Duodenal mucosa (tissue), 2 donors: ENCODE measurements at regions not wholly inside any gene's neighbourhood (a gene's known extent, or its start where the extent isn't known, plus 50 kb on each side); places are given as distances from the start of the nearest gene placed in this dataset.

Experiments
- H3K27ac ChIP-seq: one replicate; pipeline ENCODE4 v1.7.0; 2013; ENCODE audit warnings: low read depth, low read length
- H3K27me3 ChIP-seq, 2 donors: one replicate each; pipeline ENCODE4 v1.7.0; 2013; ENCODE audit warnings: low read length in 2 of 2, control low read depth in 1 of 2; ENCODE audit not compliant: insufficient read depth in 2 of 2, control insufficient read depth in 1 of 2
- H3K36me3 ChIP-seq, 2 donors: one replicate each; pipeline ENCODE4 v1.7.0; 2013; ENCODE audit warnings: low read length in 2 of 2, control low read depth in 1 of 2; ENCODE audit not compliant: insufficient read depth in 2 of 2, control insufficient read depth in 1 of 2
- H3K4me1 ChIP-seq, 2 donors: one replicate each; pipeline ENCODE4 v1.7.0; 2013; ENCODE audit warnings: low read length in 2 of 2, control low read depth in 1 of 2; ENCODE audit not compliant: insufficient read depth in 2 of 2, control insufficient read depth in 1 of 2
- H3K4me3 ChIP-seq, 2 donors: one replicate each; pipeline ENCODE4 v1.7.0; 2013; ENCODE audit warnings: low read length in 2 of 2, low read depth in 1 of 2
- H3K9ac ChIP-seq, 2 donors: one replicate each; pipeline ENCODE4 v1.7.0; 2013; ENCODE audit warnings: low read length in 2 of 2, low read depth in 1 of 2
- H3K9me3 ChIP-seq, 2 donors: one replicate each; pipeline ENCODE4 v1.7.0; 2013; ENCODE audit warnings: low read length in 2 of 2, control low read depth in 1 of 2; ENCODE audit not compliant: control insufficient read depth in 1 of 2

DNA sequence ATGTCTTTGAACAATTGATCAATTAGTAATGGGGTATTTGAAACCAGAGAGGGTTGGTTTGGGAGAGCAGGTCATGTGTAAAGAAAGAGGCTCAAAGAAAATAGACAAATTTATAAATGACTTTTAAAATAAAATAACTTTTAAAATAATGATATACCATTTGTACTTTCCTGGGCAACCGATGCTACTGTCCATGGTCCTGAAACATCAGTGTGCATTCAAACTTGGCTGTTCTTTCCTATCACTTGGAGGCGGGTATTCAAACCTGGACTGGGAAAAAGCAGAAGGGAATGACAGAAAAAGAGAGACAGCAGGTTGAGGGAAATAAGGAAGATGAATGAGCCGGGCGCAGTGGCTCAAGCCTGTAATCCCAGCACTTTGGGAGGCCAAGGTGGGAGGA is 1446.4 kb upstream of the WWC1 start:
- H3K4me1 ChIP-seq, result no peaks in the 10 kb centered on the region
- peaks cover 0 to 10% of the 10 kb centered on the region in 2 donors for H3K9me3 ChIP-seq
- H3K27ac ChIP-seq, result no peak overlapping the region
- no peaks in the 10 kb centered on the region for H3K27me3 ChIP-seq
- no peaks in the 10 kb centered on the region for H3K36me3 ChIP-seq
- H3K4me3 ChIP-seq, result no peak overlapping the region
- no peak overlapping the region for H3K9ac ChIP-seq

- Histone ChIP-seq H3K27me3 (no peaks in the 10 kb centered on the region), H3K9me3 (no peaks in the 10 kb centered on the region), H3K4me1 (no peaks in the 10 kb centered on the region), H3K36me3 (no peaks in the 10 kb centered on the region), H3K4me3 (no peak overlapping the region), H3K27ac (no peak overlapping the region), H3K9ac (no peak overlapping the region)
Observed at GRCh38 chr5:166856791-166857190, 1434.7 kb upstream of the WWC1 start.

GRCh38 chr5:166860426-166860825 is 1431.0 kb upstream of the WWC1 start:
- no peaks in the 10 kb centered on the region for H3K4me1 ChIP-seq
- no peak overlapping the region for H3K27ac ChIP-seq
- no peaks in the 10 kb centered on the region for H3K27me3 ChIP-seq
- no peaks in the 10 kb centered on the region for H3K9me3 ChIP-seq
- H3K9ac ChIP-seq, result no peak overlapping the region
- no peaks in the 10 kb centered on the region for H3K36me3 ChIP-seq
- H3K4me3 ChIP-seq, result no peak overlapping the region

DNA sequence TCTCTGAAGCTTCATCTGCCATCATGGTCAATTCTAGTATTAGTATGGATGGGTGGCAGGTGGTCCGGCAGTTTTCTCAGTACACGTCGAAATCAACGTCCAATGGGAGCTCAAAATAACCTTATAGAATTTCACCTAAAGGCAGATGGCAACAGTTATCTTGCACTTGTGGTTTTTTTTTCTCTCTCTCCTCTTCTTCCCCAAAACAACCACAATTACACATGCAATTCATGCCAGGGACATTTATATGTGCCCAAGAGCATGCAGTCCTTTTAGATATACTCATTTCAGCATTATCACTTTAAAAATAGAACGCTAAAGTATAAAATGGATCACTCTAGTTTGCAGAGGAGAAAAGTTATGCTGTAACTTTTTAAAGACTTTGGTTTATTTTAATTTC is 1428.9 kb upstream of the WWC1 start:
- no peak overlapping the region for H3K4me3 ChIP-seq
- H3K36me3 ChIP-seq, result no peaks in the 10 kb centered on the region
- no peak overlapping the region for H3K27ac ChIP-seq
- no peaks in the 10 kb centered on the region for H3K9me3 ChIP-seq
- no peak overlapping the region for H3K9ac ChIP-seq
- H3K27me3 ChIP-seq, result no peaks in the 10 kb centered on the region
- no peaks in the 10 kb centered on the region for H3K4me1 ChIP-seq

- H3K4me1 ChIP-seq, result no peaks in the 10 kb centered on the region
- no peak overlapping the region for H3K9ac ChIP-seq
- H3K9me3 ChIP-seq, result no peaks in the 10 kb centered on the region
- H3K36me3 ChIP-seq, result no peaks in the 10 kb centered on the region
- H3K27ac ChIP-seq, result no peak overlapping the region
- no peaks in the 10 kb centered on the region for H3K27me3 ChIP-seq
- H3K4me3 ChIP-seq, result no peak overlapping the region
Observed at GRCh38 chr5:166865206-166865605, 1426.2 kb upstream of the WWC1 start.

- no peak overlapping the region for H3K4me3 ChIP-seq
- H3K9me3 ChIP-seq, result no peaks in the 10 kb centered on the region
- H3K27ac ChIP-seq, result no peak overlapping the region
- H3K27me3 ChIP-seq, result no peaks in the 10 kb centered on the region
- H3K9ac ChIP-seq, result no peak overlapping the region
- H3K36me3 ChIP-seq, result no peaks in the 10 kb centered on the region
- H3K4me1 ChIP-seq, result no peaks in the 10 kb centered on the region
Observed at GRCh38 chr5:166880456-166880855, 1411.0 kb upstream of the WWC1 start.

DNA sequence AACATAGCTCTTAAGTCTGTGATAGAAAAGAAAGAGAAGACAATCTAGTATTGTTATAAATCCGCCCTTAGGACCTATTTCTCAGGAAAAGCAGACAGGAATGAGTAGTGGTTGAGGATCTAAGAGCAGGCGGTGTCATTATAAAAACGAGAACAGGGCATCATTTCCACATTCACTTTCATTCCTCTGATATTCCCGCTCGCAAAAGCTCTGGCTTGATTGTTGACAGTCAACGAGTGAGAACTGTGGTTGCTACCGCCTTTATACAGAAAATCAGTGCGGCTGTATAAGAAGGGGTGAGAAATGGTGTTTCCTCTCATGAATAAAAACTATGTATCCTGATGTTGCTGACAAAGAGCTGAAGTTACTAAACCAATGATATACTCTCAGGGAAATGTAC is 1409.6 kb upstream of the WWC1 start:
- H3K27ac ChIP-seq, result no peak overlapping the region
- no peaks in the 10 kb centered on the region for H3K36me3 ChIP-seq

DNA sequence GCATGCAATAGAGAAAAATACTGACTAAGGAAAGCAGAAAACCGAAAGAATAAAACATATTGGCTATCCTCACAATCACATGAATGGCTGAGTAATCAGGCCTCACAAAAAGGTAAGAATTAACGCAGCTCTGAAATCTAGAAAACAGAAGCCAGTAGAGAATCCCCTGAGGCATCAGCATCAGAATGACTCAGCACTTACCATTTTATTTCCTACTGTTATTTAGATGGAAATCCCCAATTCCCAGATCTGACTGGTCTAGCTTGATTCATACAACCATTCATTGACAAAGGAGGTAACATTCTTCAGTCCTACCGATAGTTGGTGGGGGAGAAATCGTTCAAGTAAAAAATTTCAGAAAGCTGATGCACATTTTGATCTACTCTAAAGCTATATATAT is 1408.4 kb upstream of the WWC1 start:
- no peaks in the 10 kb centered on the region for H3K4me1 ChIP-seq
- no peaks in the 10 kb centered on the region for H3K27me3 ChIP-seq
- no peak overlapping the region for H3K27ac ChIP-seq
- H3K9ac ChIP-seq, result no peak overlapping the region
- no peaks in the 10 kb centered on the region for H3K9me3 ChIP-seq
- H3K36me3 ChIP-seq, result no peaks in the 10 kb centered on the region
- H3K4me3 ChIP-seq, result no peak overlapping the region

More for the DNA sequence above, 1409.6 kb upstream of the WWC1 start:
- no peaks in the 10 kb centered on the region for H3K9me3 ChIP-seq
- no peaks in the 10 kb centered on the region for H3K27me3 ChIP-seq
- H3K4me1 ChIP-seq, result no peaks in the 10 kb centered on the region
- H3K9ac ChIP-seq, result no peak overlapping the region
- no peak overlapping the region for H3K4me3 ChIP-seq

DNA sequence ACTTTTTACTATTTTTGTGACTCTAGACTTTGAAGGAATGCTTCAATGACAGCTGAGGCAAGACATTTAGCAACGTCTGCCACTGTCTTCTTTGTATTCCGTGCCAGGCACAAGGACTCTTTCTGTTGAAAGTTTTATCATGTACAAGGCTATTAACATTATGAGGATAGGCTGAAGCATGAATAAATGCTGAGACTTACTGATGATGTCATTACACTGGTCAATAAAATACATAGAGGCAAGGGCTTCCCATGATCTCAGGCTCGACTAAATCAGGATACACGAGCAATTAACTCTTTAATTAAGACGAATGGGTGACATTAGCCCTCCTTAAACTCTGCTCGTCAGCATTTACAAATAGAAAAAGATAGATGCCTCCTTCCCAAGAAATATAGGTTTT is 1393.3 kb upstream of the WWC1 start:
- no peaks in the 10 kb centered on the region for H3K4me1 ChIP-seq
- no peaks in the 10 kb centered on the region for H3K9me3 ChIP-seq
- H3K4me3 ChIP-seq, result no peak overlapping the region
- H3K27me3 ChIP-seq, result no peaks in the 10 kb centered on the region
- no peak overlapping the region for H3K27ac ChIP-seq
- H3K36me3 ChIP-seq, result no peaks in the 10 kb centered on the region
- no peak overlapping the region for H3K9ac ChIP-seq

- Histone ChIP-seq H3K9ac (no peak overlapping the region), H3K4me3 (no peak overlapping the region), H3K9me3 (no peaks in the 10 kb centered on the region), H3K36me3 (no peaks in the 10 kb centered on the region), H3K27ac (no peak overlapping the region), H3K27me3 (no peaks in the 10 kb centered on the region), H3K4me1 (no peaks in the 10 kb centered on the region)
Observed at GRCh38 chr5:166899343-166899742, 1392.1 kb upstream of the WWC1 start.

DNA sequence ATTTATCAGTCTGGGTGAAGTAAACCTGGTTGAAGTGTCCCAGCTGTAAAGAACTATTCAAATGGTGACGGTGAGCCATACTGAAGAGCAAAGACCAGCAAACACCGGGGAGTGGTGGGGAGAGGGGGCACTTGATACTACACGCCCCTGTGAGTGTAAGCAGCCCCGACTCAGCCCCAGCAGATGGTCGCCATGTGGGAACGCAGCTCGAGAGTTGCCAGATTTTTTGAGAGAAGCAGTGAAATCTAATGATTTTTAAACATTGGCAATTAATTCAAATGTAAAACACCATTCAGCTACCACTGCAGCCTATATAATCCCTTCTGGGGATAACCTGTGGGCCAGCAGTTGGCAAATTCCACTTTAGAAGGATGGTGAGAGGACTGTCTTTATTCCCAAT is 1386.9 kb upstream of the WWC1 start:
- Histone ChIP-seq H3K4me1 (no peaks in the 10 kb centered on the region), H3K4me3 (no peak overlapping the region), H3K27me3 (no peaks in the 10 kb centered on the region), H3K36me3 (no peaks in the 10 kb centered on the region), H3K9ac (no peak overlapping the region), H3K9me3 (no peaks in the 10 kb centered on the region), H3K27ac (no peak overlapping the region)
